ENCODE measurements at regions not wholly inside any gene's neighbourhood (a gene's known extent, or its start where the extent isn't known, plus 50 kb on each side); places are given as distances from the start of the nearest gene placed in this dataset.

DNA sequence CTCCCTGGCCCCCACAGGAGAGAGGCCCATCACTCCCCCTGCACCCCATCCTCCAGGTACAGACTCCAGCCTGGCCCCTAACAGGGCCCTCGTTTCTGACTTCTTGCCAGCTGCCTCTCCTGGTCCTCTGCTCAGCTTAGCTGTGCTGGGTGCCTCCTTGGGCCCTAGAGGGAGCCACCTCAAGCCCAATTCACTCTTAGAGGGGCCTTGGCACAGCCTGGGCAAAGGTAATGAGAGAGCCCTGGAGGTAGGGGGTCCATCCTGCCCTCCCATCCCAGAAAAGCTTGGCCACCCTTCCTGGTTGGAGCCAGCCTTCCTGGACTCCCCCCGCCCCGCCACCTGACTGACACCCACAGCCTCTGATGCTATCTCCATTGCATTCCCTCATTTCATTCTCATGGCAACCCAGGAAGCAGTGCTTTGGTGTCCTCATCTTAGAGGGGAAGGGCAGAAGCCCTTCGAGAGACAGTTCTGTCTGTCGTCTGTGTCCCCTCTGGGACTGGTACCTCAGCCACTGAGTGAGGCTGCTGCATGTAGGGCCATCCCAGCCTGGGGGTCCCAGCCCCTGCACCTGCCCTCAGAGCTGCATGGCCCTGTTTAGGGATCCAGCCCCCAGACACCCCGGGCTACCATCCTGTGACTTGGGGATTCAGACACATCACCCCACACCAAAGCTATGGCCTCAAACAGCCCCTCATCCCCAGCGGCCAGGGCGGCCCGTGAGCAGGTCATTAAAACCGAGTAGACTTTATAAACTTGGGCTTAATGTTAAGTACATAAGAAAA is 95.5 kb downstream of the BARX1 start:
- no peak for TF ChIP-seq TAF1 (IDR thresholded peaks at IDR 0.05; ENCODE audit: borderline replicate concordance, low read depth, low read length)
- no peak for TF ChIP-seq POLR2A (IDR thresholded peaks at IDR 0.05; ENCODE audit: low read depth, low read length)
